ENCODE measurements at regions not wholly inside any gene's neighbourhood (a gene's known extent, or its start where the extent isn't known, plus 50 kb on each side); places are given as distances from the start of the nearest gene placed in this dataset.
"Not testable (repeated sequence)": the region's sequence is repeated elsewhere in the genome, so short reads cannot be mapped to it uniquely, and the experiment has no call there.

GRCh38 chr11:29124470-29124869 lies 892.4 kb downstream of the KCNA4 start:
- TF ChIP-seq POLR2A (IDR thresholded peaks at IDR 0.05; ENCODE audit: low read depth, low read length) (no peak), POU2F2 (IDR thresholded peaks at IDR 0.05; ENCODE audit: low read depth, low read length) (no peak), POLR2AphosphoS5 (IDR thresholded peaks at IDR 0.05; ENCODE audit: low read depth, low read length) (no peak), TAF1 (IDR thresholded peaks at IDR 0.05; ENCODE audit: low read depth, low read length) (no peak), SPI1 (IDR thresholded peaks at IDR 0.05; ENCODE audit: low read depth, low read length) (no peak), PAX5 (IDR thresholded peaks at IDR 0.05; ENCODE audit: insufficient read depth, low read length, severe bottlenecking) (no peak)
- DNase-seq (ENCODE audit: insufficient read length, low spot score) (no peak), FAIRE-seq (no peak)

- no peak for DNase-seq (ENCODE audit: insufficient read length, low spot score)
- TF ChIP-seq POLR2AphosphoS5 (IDR thresholded peaks at IDR 0.05; ENCODE audit: low read depth, low read length): no peak
- no peak for TF ChIP-seq SPI1 (IDR thresholded peaks at IDR 0.05; ENCODE audit: low read depth, low read length)
- no peak for TF ChIP-seq POLR2A (IDR thresholded peaks at IDR 0.05; ENCODE audit: low read depth, low read length)
- TF ChIP-seq POU2F2 (IDR thresholded peaks at IDR 0.05; ENCODE audit: low read depth, low read length): no peak
- no peak for TF ChIP-seq PAX5 (IDR thresholded peaks at IDR 0.05; ENCODE audit: insufficient read depth, low read length, severe bottlenecking)
- no peak for TF ChIP-seq TAF1 (IDR thresholded peaks at IDR 0.05; ENCODE audit: low read depth, low read length)
- FAIRE-seq: no peak
Observed at GRCh38 chr11:29119707-29120618, 896.9 kb downstream of the KCNA4 start.

- DNase-seq (ENCODE audit: insufficient read length, low spot score): no peak
- no peak for FAIRE-seq
- TF ChIP-seq POLR2A (IDR thresholded peaks at IDR 0.05; ENCODE audit: low read depth, low read length) (no peak), PAX5 (IDR thresholded peaks at IDR 0.05; ENCODE audit: insufficient read depth, low read length, severe bottlenecking) (no peak), SPI1 (IDR thresholded peaks at IDR 0.05; ENCODE audit: low read depth, low read length) (no peak), POU2F2 (IDR thresholded peaks at IDR 0.05; ENCODE audit: low read depth, low read length) (no peak), TAF1 (IDR thresholded peaks at IDR 0.05; ENCODE audit: low read depth, low read length) (no peak), POLR2AphosphoS5 (IDR thresholded peaks at IDR 0.05; ENCODE audit: low read depth, low read length) (no peak)
Observed at GRCh38 chr11:29119116-29119515, 897.7 kb downstream of the KCNA4 start.

GRCh38 chr11:29100967-29101366 lies 915.9 kb downstream of the KCNA4 start:
- DNase-seq (ENCODE audit: insufficient read length, low spot score) (no peak), FAIRE-seq (no peak)
- TF ChIP-seq SPI1 (IDR thresholded peaks at IDR 0.05; ENCODE audit: low read depth, low read length) (no peak), TAF1 (IDR thresholded peaks at IDR 0.05; ENCODE audit: low read depth, low read length) (no peak), POLR2AphosphoS5 (IDR thresholded peaks at IDR 0.05; ENCODE audit: low read depth, low read length) (no peak)

GRCh38 chr11:29095821-29096220 lies 921.0 kb downstream of the KCNA4 start:
- FAIRE-seq (no peak), DNase-seq (ENCODE audit: insufficient read length, low spot score) (no peak)
- TF ChIP-seq POLR2A (IDR thresholded peaks at IDR 0.05; ENCODE audit: low read depth, low read length) (no peak), POU2F2 (IDR thresholded peaks at IDR 0.05; ENCODE audit: low read depth, low read length) (no peak), SPI1 (IDR thresholded peaks at IDR 0.05; ENCODE audit: low read depth, low read length) (no peak)

- DNase-seq (ENCODE audit: insufficient read length, low spot score): no peak
- FAIRE-seq: no peak
Observed at GRCh38 chr11:29093416-29094120, 923.3 kb downstream of the KCNA4 start.

GRCh38 chr11:29087200-29087812 lies 929.5 kb downstream of the KCNA4 start:
- FAIRE-seq: no peak
- no peak for DNase-seq (ENCODE audit: insufficient read length, low spot score)
- no peak for TF ChIP-seq POLR2AphosphoS5 (IDR thresholded peaks at IDR 0.05; ENCODE audit: low read depth, low read length)

More at GRCh38 chr11:29093416-29094120, 923.3 kb downstream of the KCNA4 start:
- no peak for TF ChIP-seq POLR2AphosphoS5 (IDR thresholded peaks at IDR 0.05; ENCODE audit: low read depth, low read length)
- no peak for TF ChIP-seq POU2F2 (IDR thresholded peaks at IDR 0.05; ENCODE audit: low read depth, low read length)
- TF ChIP-seq TAF1 (IDR thresholded peaks at IDR 0.05; ENCODE audit: low read depth, low read length): no peak

GRCh38 chr11:29075726-29076125 lies 941.1 kb downstream of the KCNA4 start:
- FAIRE-seq: no peak
- DNase-seq (ENCODE audit: insufficient read length, low spot score): no peak
- no peak for TF ChIP-seq TAF1 (IDR thresholded peaks at IDR 0.05; ENCODE audit: low read depth, low read length)
- TF ChIP-seq POLR2AphosphoS5 (IDR thresholded peaks at IDR 0.05; ENCODE audit: low read depth, low read length): no peak

- no peak for DNase-seq (ENCODE audit: insufficient read length, low spot score)
- peak; percentile 31 for FAIRE-seq
- TF ChIP-seq POU2F2 (IDR thresholded peaks at IDR 0.05; ENCODE audit: low read depth, low read length): no peak
- no peak for TF ChIP-seq TAF1 (IDR thresholded peaks at IDR 0.05; ENCODE audit: low read depth, low read length)
- no peak for TF ChIP-seq POLR2A (IDR thresholded peaks at IDR 0.05; ENCODE audit: low read depth, low read length)
Observed at GRCh38 chr11:29063630-29064361, 953.0 kb downstream of the KCNA4 start.

GRCh38 chr11:29061452-29061851 lies 953.3 kb downstream of the METTL15 start:
- TF ChIP-seq POU2F2 (IDR thresholded peaks at IDR 0.05; ENCODE audit: low read depth, low read length) (no peak), POLR2AphosphoS5 (IDR thresholded peaks at IDR 0.05; ENCODE audit: low read depth, low read length) (no peak), POLR2A (IDR thresholded peaks at IDR 0.05; ENCODE audit: low read depth, low read length) (no peak), SPI1 (IDR thresholded peaks at IDR 0.05; ENCODE audit: low read depth, low read length) (no peak), TAF1 (IDR thresholded peaks at IDR 0.05; ENCODE audit: low read depth, low read length) (no peak), PAX5 (IDR thresholded peaks at IDR 0.05; ENCODE audit: insufficient read depth, low read length, severe bottlenecking) (no peak)
- no peak for FAIRE-seq
- DNase-seq (ENCODE audit: insufficient read length, low spot score): no peak

- not testable (repeated sequence) for FAIRE-seq; DNase-seq (ENCODE audit: insufficient read length, low spot score)
Observed at GRCh38 chr11:29056487-29056886, 948.3 kb downstream of the METTL15 start.
